H1 (cell line): ENCODE measurements at regions not wholly inside any gene's neighbourhood (a gene's known extent, or its start where the extent isn't known, plus 50 kb on each side); places are given as distances from the start of the nearest gene placed in this dataset.

Source experiments
- BACH1 ChIP-seq: IDR thresholded peaks from 2 replicates; pipeline ENCODE4 v1.6.1; 2012; ENCODE audit warnings: low read length, improper control_type of control experiment
- CBX5 ChIP-seq: fragments of 300-800, 300-1000 bp; sonication (generic); IDR thresholded peaks from 2 replicates; pipeline ENCODE4 v1.7.1; 2016; ENCODE audit warnings: antibody characterized with exemption, low read length, low read depth
- CTCF ChIP-seq, 3 experiments: IDR thresholded peaks; 1 replicate in 2 of 3; 2 replicates in 1 of 3; pipeline versions ENCODE4 v1.5.1 to v1.6.1; 2011; ENCODE audit warnings: low read length in 3 of 3, mild to moderate bottlenecking in 3 of 3, inconsistent platforms in 2 of 3, low read depth in 1 of 3, moderate library complexity in 1 of 3; ENCODE audit not compliant: insufficient read depth in 1 of 3; ENCODE audit errors: control extremely low read depth in 1 of 3
- EGR1 ChIP-seq: IDR thresholded peaks from 2 replicates; pipeline ENCODE4 v1.6.1; 2011; ENCODE audit warnings: low read depth, low read length, borderline replicate concordance
- KDM1A ChIP-seq: fragments of 200-600, 300-600 bp; sonication (generic); IDR thresholded peaks from 2 replicates; pipeline ENCODE4 v1.7.1; 2016; ENCODE audit warnings: mild to moderate bottlenecking, low read length, borderline replicate concordance
- POLR2A ChIP-seq, 2 experiments: IDR thresholded peaks; 1 replicate in 1 of 2; 2 replicates in 1 of 2; pipeline ENCODE4 v1.6.1; 2011; ENCODE audit warnings: low read depth in 2 of 2, low read length in 2 of 2, mild to moderate bottlenecking in 2 of 2; ENCODE audit errors: control extremely low read depth in 1 of 2
- YY1 ChIP-seq: IDR thresholded peaks from 2 replicates; pipeline ENCODE4 v1.6.1; 2011; ENCODE audit warnings: low read depth, mild to moderate bottlenecking, low read length

- TF ChIP-seq CBX5 (no peak), CTCF (IDR thresholded peaks at IDR 0.05; ENCODE audit: control extremely low read depth in 1 of 3, insufficient read depth in 1 of 3, low read depth in 1 of 3, low read length in 3 of 3) (no peak), BACH1 (no peak), POLR2A (IDR thresholded peaks at IDR 0.05; ENCODE audit: control extremely low read depth in 1 of 2, low read depth in 2 of 2, low read length in 2 of 2) (no peak), EGR1 (no peak), YY1 (no peak), KDM1A (no peak)
Observed at GRCh38 chr7:113625494-113626102, 293.2 kb downstream of the PPP1R3A start.
